ENCODE measurements at regions not wholly inside any gene's neighbourhood (a gene's known extent, or its start where the extent isn't known, plus 50 kb on each side); places are given as distances from the start of the nearest gene placed in this dataset.
A peak's percentile ranks its signal among the peaks of the same experiment; 100 is the strongest.

GRCh38 chr6:113050979-113051378 is 703.8 kb downstream of the RFPL4B start:
- peaks cover 3% of the 10 kb centered on the region; the same call in 1 of the 2 replicates for H3K9me2 ChIP-seq (ENCODE audit: insufficient read depth)
- no peaks in the 10 kb centered on the region for H4K20me1 ChIP-seq (replicated peaks; ENCODE audit: insufficient read depth)
- no peak overlapping the region for H3K4me2 ChIP-seq
- Mint-ChIP-seq H3K4me1 (peaks cover 19% of the 10 kb centered on the region), H3K36me3 (ENCODE audit: low read depth) (no peaks in the 10 kb centered on the region), H3K4me3 (no peak overlapping the region), H3K27ac (no peak overlapping the region; the same call in 1 of the 2 replicates), H3K27me3 (ENCODE audit: insufficient read depth, low read depth, poor library complexity) (peaks cover 3% of the 10 kb centered on the region), H3K9me3 (no peaks in the 10 kb centered on the region)
- H3K4me3 ChIP-seq: no peak overlapping the region
- no peaks in the 10 kb centered on the region for H3F3A ChIP-seq (replicated peaks; ENCODE audit: low read depth)
- peaks cover 13% of the 10 kb centered on the region; the same call in 1 of the 2 replicates for H3K4me1 ChIP-seq (ENCODE audit: insufficient read depth)
- H2AFZ ChIP-seq: peak overlapping the region; percentile 45; the same call in 1 of the 2 replicates
- ATAC-seq: peak; percentile 98
- H3K27me3 ChIP-seq (ENCODE audit: insufficient read depth): no peaks in the 10 kb centered on the region
- H3K27ac ChIP-seq (ENCODE audit: low read depth): no peak overlapping the region
- H3K79me2 ChIP-seq (replicated peaks; ENCODE audit: insufficient read depth): no peaks in the 10 kb centered on the region
- no peaks in the 10 kb centered on the region for H3K36me3 ChIP-seq (ENCODE audit: insufficient read depth)
- peak; percentile 22; the same call in 1 of the 2 replicates for TF ChIP-seq ZNF462 (CRISPR knock-in tag; IDR thresholded peaks at IDR 0.05)
- TF ChIP-seq ETS1 (IDR thresholded peaks at IDR 0.05): no peak
- TF ChIP-seq EZH2 (IDR thresholded peaks at IDR 0.05; ENCODE audit: low read depth, unreplicated experiment): no peak
- TF ChIP-seq NANOG (IDR thresholded peaks at IDR 0.05; ENCODE audit: borderline replicate concordance): no peak
- no peak for TF ChIP-seq ZNF114 (CRISPR knock-in tag; IDR thresholded peaks at IDR 0.05)
- DNase-seq (ENCODE audit: low spot score): peak; percentile 60
